WTC11 (cell line): ENCODE measurements at regions not wholly inside any gene's neighbourhood (a gene's known extent, or its start where the extent isn't known, plus 50 kb on each side); places are given as distances from the start of the nearest gene placed in this dataset.

Source experiments
- ATAC-seq: fragments of 200-7000 bp; cut with Tn5 transposase; 2 replicates; pipeline ENCODE4 v1.10.0; 2021; ENCODE audit warnings: mild to moderate bottlenecking, moderate library complexity
- CTCF ChIA-PET: fragments of 300-600 bp; sonication (Branson Sonifier 250); formaldehyde crosslinking; loops from one replicate; lab custom pipeline; 2021; ENCODE audit warnings: antibody characterized with exemption; lab: Charles Lee
- POLR2A ChIA-PET: fragments of 350-600 bp; sonication (Branson Sonifier 250); formaldehyde crosslinking; loops from one replicate; lab custom pipeline; 2021; ENCODE audit warnings: antibody characterized with exemption; lab: Charles Lee
- DNase-seq: peaks from one replicate; pipeline ENCODE4 v3.0.0; 2021; ENCODE audit warnings: low spot score
- H3K27ac Mint-ChIP-seq: 2 replicates; pipeline ENCODE4 v1.8.0; 2021; ENCODE audit warnings: mixed read lengths
- H3K27me3 Mint-ChIP-seq: 2 replicates; pipeline ENCODE4 v1.8.0; 2021; ENCODE audit warnings: low read depth, mild to moderate bottlenecking, moderate library complexity, mixed read lengths
- H3K36me3 Mint-ChIP-seq: 2 replicates; pipeline ENCODE4 v1.8.0; 2021; ENCODE audit warnings: mixed read lengths
- H3K4me1 Mint-ChIP-seq: 2 replicates; pipeline ENCODE4 v1.8.0; 2022; ENCODE audit warnings: mixed read lengths
- H3K4me3 Mint-ChIP-seq: 2 replicates; pipeline ENCODE4 v1.8.0; 2021; ENCODE audit warnings: mild to moderate bottlenecking, moderate library complexity, mixed read lengths
- H3K9me3 Mint-ChIP-seq: 2 replicates; pipeline ENCODE4 v1.8.0; 2021; ENCODE audit warnings: mixed read lengths
- ARID4B ChIP-seq: sonication (generic); formaldehyde crosslinking; IDR thresholded peaks from 2 replicates; pipeline ENCODE4 v1.8.0; 2023; ENCODE audit warnings: missing genetic modification reagents, mild to moderate bottlenecking, borderline replicate concordance
- CBFB ChIP-seq: sonication (generic); formaldehyde crosslinking; IDR thresholded peaks from 2 replicates; pipeline ENCODE4 v1.8.1; 2022; ENCODE audit warnings: mild to moderate bottlenecking, low read depth, missing genetic modification reagents
- CREM ChIP-seq: sonication (generic); formaldehyde crosslinking; IDR thresholded peaks from 2 replicates; pipeline ENCODE4 v1.8.1; 2022; ENCODE audit warnings: mild to moderate bottlenecking, missing genetic modification reagents, moderate library complexity
- ELF4 ChIP-seq: sonication (generic); formaldehyde crosslinking; IDR thresholded peaks from 2 replicates; pipeline ENCODE4 v1.8.1; 2022; ENCODE audit warnings: low read depth, mild to moderate bottlenecking, moderate library complexity, missing genetic modification reagents
- ETV6 ChIP-seq: sonication (generic); formaldehyde crosslinking; IDR thresholded peaks from 2 replicates; pipeline ENCODE4 v1.8.1; 2022; ENCODE audit warnings: mild to moderate bottlenecking, missing genetic modification reagents
- HMGXB4 ChIP-seq: sonication (generic); formaldehyde crosslinking; IDR thresholded peaks from 2 replicates; pipeline ENCODE4 v1.8.1; 2023; ENCODE audit warnings: mild to moderate bottlenecking, moderate library complexity, missing genetic modification reagents
- NFATC4 ChIP-seq: fragments of 250-450 bp; sonication (Bioruptor Pico); IDR thresholded peaks from 2 replicates; pipeline ENCODE4 v1.9.0; 2021; ENCODE audit warnings: mild to moderate bottlenecking
- NR2C2 ChIP-seq: sonication (generic); formaldehyde crosslinking; IDR thresholded peaks from 2 replicates; pipeline ENCODE4 v1.8.0; 2022; ENCODE audit warnings: mild to moderate bottlenecking, missing genetic modification reagents
- ZNF396 ChIP-seq: fragments of 250-450 bp; sonication (Bioruptor Pico); IDR thresholded peaks from 2 replicates; pipeline ENCODE4 v1.8.0; 2021; ENCODE audit warnings: mild to moderate bottlenecking, moderate library complexity, borderline replicate concordance
- TF ChIP-seq, protein P1 (sequence below): sonication (generic); formaldehyde crosslinking; IDR thresholded peaks from 2 replicates; pipeline ENCODE4 v1.8.1; 2023; ENCODE audit warnings: mild to moderate bottlenecking, missing genetic modification reagents

DNA sequence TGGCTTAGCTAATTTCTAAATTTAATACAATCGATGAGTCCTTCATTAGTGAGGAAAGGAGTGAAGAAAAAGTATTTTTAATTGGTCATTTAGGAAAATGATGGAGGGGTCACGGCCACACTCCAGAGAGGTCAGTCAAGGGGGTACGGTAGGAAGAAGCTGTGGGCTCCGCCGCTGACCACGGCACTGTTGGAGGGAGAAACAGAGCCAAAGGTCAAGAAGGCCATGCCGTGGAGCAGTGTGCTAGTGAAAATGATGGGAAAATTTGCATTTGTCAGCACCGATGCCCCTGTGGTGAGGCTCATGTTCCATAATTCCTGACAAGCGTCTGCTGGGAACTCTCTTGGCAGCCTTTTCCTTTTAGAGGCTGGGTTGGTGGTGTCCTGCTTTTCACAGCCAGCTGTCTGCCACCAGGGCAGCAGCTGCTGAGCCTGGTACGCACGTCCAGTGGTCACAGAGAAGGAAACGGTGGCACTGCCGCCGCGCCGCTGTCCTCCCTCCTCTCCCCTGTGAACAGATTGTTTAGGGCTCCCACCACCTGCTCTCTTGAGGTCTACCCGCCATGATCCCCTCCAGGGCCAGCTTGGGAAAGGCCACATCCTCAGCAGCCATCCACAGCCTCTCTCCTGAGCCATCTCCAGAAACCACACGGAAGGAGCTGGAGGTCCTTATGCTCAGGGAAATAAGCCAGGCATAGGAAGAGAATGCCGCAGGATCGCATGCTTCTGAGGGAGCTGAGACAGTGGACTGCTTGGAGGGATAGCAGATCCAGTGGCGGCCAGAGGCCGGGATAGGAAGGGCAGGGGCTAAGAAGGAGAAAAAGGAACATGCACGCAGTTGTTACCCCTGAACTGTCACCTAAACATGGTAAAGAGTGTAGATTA is 263.7 kb upstream of the PPP2R2D start:
- ChIA-PET CTCF (no interaction called here), POLR2A (interaction anchor here (0.6 kb wide), 1 partner anchor 12 kb away, joined by 3 read pairs; no protein-coding TSS in a partner anchor)
- Mint-ChIP-seq H3K4me3 (no peak overlapping the region), H3K27ac (no peak overlapping the region), H3K36me3 (peaks cover 13% of the 10 kb centered on the region), H3K4me1 (peaks cover 14% of the 10 kb centered on the region), H3K9me3 (peaks cover 35% of the 10 kb centered on the region), H3K27me3 (no peaks in the 10 kb centered on the region)
- DNase-seq, result no peak
- TF ChIP-seq CREM, result no peak
- no peak for ATAC-seq

- H3K4me1 Mint-ChIP-seq, result peaks cover 15% of the 10 kb centered on the region
- ATAC-seq (no peak), DNase-seq (no peak)
- H3K4me3 Mint-ChIP-seq, result no peak overlapping the region
- no peaks in the 10 kb centered on the region for H3K27me3 Mint-ChIP-seq
- POLR2A ChIA-PET, result no interaction called here
- H3K36me3 Mint-ChIP-seq, result peaks cover 13% of the 10 kb centered on the region
- peaks cover 31% of the 10 kb centered on the region for H3K9me3 Mint-ChIP-seq
- TF ChIP-seq ARID4B (CRISPR knock-in tag), result no peak
- no peak for TF ChIP-seq HMGXB4
- TF ChIP-seq ELF4 (CRISPR knock-in tag), result no peak
- TF ChIP-seq, protein P1, sequence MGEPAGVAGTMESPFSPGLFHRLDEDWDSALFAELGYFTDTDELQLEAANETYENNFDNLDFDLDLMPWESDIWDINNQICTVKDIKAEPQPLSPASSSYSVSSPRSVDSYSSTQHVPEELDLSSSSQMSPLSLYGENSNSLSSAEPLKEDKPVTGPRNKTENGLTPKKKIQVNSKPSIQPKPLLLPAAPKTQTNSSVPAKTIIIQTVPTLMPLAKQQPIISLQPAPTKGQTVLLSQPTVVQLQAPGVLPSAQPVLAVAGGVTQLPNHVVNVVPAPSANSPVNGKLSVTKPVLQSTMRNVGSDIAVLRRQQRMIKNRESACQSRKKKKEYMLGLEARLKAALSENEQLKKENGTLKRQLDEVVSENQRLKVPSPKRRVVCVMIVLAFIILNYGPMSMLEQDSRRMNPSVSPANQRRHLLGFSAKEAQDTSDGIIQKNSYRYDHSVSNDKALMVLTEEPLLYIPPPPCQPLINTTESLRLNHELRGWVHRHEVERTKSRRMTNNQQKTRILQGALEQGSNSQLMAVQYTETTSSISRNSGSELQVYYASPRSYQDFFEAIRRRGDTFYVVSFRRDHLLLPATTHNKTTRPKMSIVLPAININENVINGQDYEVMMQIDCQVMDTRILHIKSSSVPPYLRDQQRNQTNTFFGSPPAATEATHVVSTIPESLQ (CRISPR knock-in tag), result no peak
- no peak for TF ChIP-seq ZNF396 (CRISPR knock-in tag)
- TF ChIP-seq CBFB (CRISPR knock-in tag), result no peak
- no peak for TF ChIP-seq NFATC4 (CRISPR knock-in tag)
- TF ChIP-seq ETV6 (CRISPR knock-in tag), result no peak
- CTCF ChIA-PET, result no interaction called here
- no peak overlapping the region for H3K27ac Mint-ChIP-seq
These were observed 262.5 kb upstream of the PPP2R2D start for GRCh38 chr10:131638049-131638879.

GRCh38 chr10:131638880-131639278 is 261.9 kb upstream of the PPP2R2D start:
- ChIA-PET POLR2A (no interaction called here), CTCF (no interaction called here)
- no peak overlapping the region for H3K27ac Mint-ChIP-seq

More at GRCh38 chr10:131638880-131639278, 261.9 kb upstream of the PPP2R2D start:
- Mint-ChIP-seq H3K4me3 (no peak overlapping the region), H3K27me3 (no peaks in the 10 kb centered on the region), H3K4me1 (peaks cover 15% of the 10 kb centered on the region), H3K36me3 (peaks cover 13% of the 10 kb centered on the region), H3K9me3 (peaks cover 27% of the 10 kb centered on the region)
- DNase-seq (no peak), ATAC-seq (no peak)
- no peak for TF ChIP-seq CREM
- no peak for TF ChIP-seq NR2C2 (CRISPR knock-in tag)
